ENCODE measurements at regions not wholly inside any gene's neighbourhood (a gene's known extent, or its start where the extent isn't known, plus 50 kb on each side); places are given as distances from the start of the nearest gene placed in this dataset.
A peak's percentile ranks its signal among the peaks of the same experiment; 100 is the strongest.

GRCh38 chr6:141607956-141608355 is 524.8 kb upstream of the GJE1 start:
- Histone ChIP-seq H3K79me2 (ENCODE audit: low read depth) (no peaks in the 10 kb centered on the region), H3K36me3 (ENCODE audit: low read depth) (no peaks in the 10 kb centered on the region), H3K27ac (no peak overlapping the region), H3K4me3 (no peak overlapping the region), H4K20me1 (ENCODE audit: insufficient read depth) (no peaks in the 10 kb centered on the region), H3K4me2 (no peak overlapping the region), H3K27me3 (ENCODE audit: insufficient read depth, low read depth) (no peaks in the 10 kb centered on the region), H3K9me2 (ENCODE audit: insufficient read depth) (no peaks in the 10 kb centered on the region), H3K4me1 (replicated peaks; ENCODE audit: insufficient read depth) (no peaks in the 10 kb centered on the region), H2AFZ (0 out of 2 replicates have a peak overlapping the region, but pooled peaks have one; percentile 17), H3F3A (ENCODE audit: insufficient read depth, low read depth) (no peaks in the 10 kb centered on the region), H3K9me3 (ENCODE audit: insufficient read depth, low read depth) (no peaks in the 10 kb centered on the region; the same call in none of the 2 replicates)
- ChIA-PET CTCF (no interaction called here), POLR2A (ENCODE audit: unreplicated experiment) (no interaction called here)
- no TSS peak for BruUV-seq (replicated peaks)
- intact Hi-C loops (cut with micrococcal nuclease; ENCODE audit: unreplicated experiment): no loop called here
- DNase-seq: no peak
- no peak for TF ChIP-seq CTCF (conservative IDR thresholded peaks at IDR 0.05)
- no peak for TF ChIP-seq EZH2 (IDR thresholded peaks at IDR 0.05; ENCODE audit: low read depth)

- BruUV-seq (replicated peaks): no TSS peak
- H3F3A ChIP-seq (ENCODE audit: insufficient read depth, low read depth): no peaks in the 10 kb centered on the region
- H2AFZ ChIP-seq: peak overlapping the region; percentile 62; the same call in 1 of the 2 replicates
- H3K27me3 ChIP-seq (ENCODE audit: insufficient read depth, low read depth): no peaks in the 10 kb centered on the region
- CTCF ChIA-PET: no interaction called here
- TF ChIP-seq EZH2 (IDR thresholded peaks at IDR 0.05; ENCODE audit: low read depth): no peak
- TF ChIP-seq CTCF (conservative IDR thresholded peaks at IDR 0.05): no peak
- no peak overlapping the region for H3K27ac ChIP-seq
- H3K9me2 ChIP-seq (ENCODE audit: insufficient read depth): 0 out of 2 replicates have a peak, but pooled peaks cover 3% of the 10 kb centered on the region
- no peaks in the 10 kb centered on the region for H3K4me1 ChIP-seq (replicated peaks; ENCODE audit: insufficient read depth)
- no peaks in the 10 kb centered on the region for H4K20me1 ChIP-seq (ENCODE audit: insufficient read depth)
- no peak overlapping the region for H3K4me3 ChIP-seq
- intact Hi-C loops (cut with micrococcal nuclease; ENCODE audit: unreplicated experiment): no loop called here
- no peaks in the 10 kb centered on the region for H3K36me3 ChIP-seq (ENCODE audit: low read depth)
- H3K9me3 ChIP-seq (ENCODE audit: insufficient read depth, low read depth): no peaks in the 10 kb centered on the region
- H3K79me2 ChIP-seq (ENCODE audit: low read depth): no peaks in the 10 kb centered on the region
- H3K4me2 ChIP-seq: no peak overlapping the region
- DNase-seq: no peak
- POLR2A ChIA-PET (ENCODE audit: unreplicated experiment): no interaction called here
Measured at GRCh38 chr6:141598487-141598886, 534.2 kb upstream of the GJE1 start.

- no peaks in the 10 kb centered on the region for H3K27me3 ChIP-seq (ENCODE audit: insufficient read depth, low read depth)
- POLR2A ChIA-PET (ENCODE audit: unreplicated experiment): no interaction called here
- H3K79me2 ChIP-seq (ENCODE audit: low read depth): no peaks in the 10 kb centered on the region
- no peaks in the 10 kb centered on the region for H3F3A ChIP-seq (ENCODE audit: insufficient read depth, low read depth)
- no peaks in the 10 kb centered on the region for H4K20me1 ChIP-seq (ENCODE audit: insufficient read depth)
- no peak overlapping the region for H3K4me3 ChIP-seq
- no peaks in the 10 kb centered on the region for H3K36me3 ChIP-seq (ENCODE audit: low read depth)
- no peaks in the 10 kb centered on the region for H3K9me2 ChIP-seq (ENCODE audit: insufficient read depth)
- H3K4me2 ChIP-seq: no peak overlapping the region
- peak; percentile 49; the same call in 1 of the 2 replicates for TF ChIP-seq CTCF (conservative IDR thresholded peaks at IDR 0.05)
- TF ChIP-seq EZH2 (IDR thresholded peaks at IDR 0.05; ENCODE audit: low read depth): no peak
- BruUV-seq (replicated peaks): no TSS peak
- CTCF ChIA-PET: no interaction called here
- H3K4me1 ChIP-seq (replicated peaks; ENCODE audit: insufficient read depth): no peaks in the 10 kb centered on the region
- peaks cover 5% of the 10 kb centered on the region; the same call in 1 of the 2 replicates for H3K9me3 ChIP-seq (ENCODE audit: insufficient read depth, low read depth)
- no peak overlapping the region for H2AFZ ChIP-seq
- no peak overlapping the region for H3K27ac ChIP-seq
- no peak for DNase-seq
- intact Hi-C loops (cut with micrococcal nuclease; ENCODE audit: unreplicated experiment): no loop called here
Measured at GRCh38 chr6:141594874-141595273, 537.9 kb upstream of the GJE1 start.

Data from PC-9 (cell line).